Ishikawa (cell line): ENCODE measurements at regions not wholly inside any gene's neighbourhood (a gene's known extent, or its start where the extent isn't known, plus 50 kb on each side); places are given as distances from the start of the nearest gene placed in this dataset.

Experiments
- CEBPB ChIP-seq: IDR thresholded peaks from 2 replicates; pipeline ENCODE4 v1.6.1; 2012
- CREB1 ChIP-seq: IDR thresholded peaks from 2 replicates; pipeline ENCODE4 v1.6.1; 2012; ENCODE audit warnings: low read depth
- EGR1 ChIP-seq: IDR thresholded peaks from 2 replicates; pipeline ENCODE4 v1.6.1; 2012
- EP300 ChIP-seq: IDR thresholded peaks from 2 replicates; pipeline ENCODE4 v1.6.1; 2012; ENCODE audit warnings: borderline replicate concordance
- FOXM1 ChIP-seq: IDR thresholded peaks from 2 replicates; pipeline ENCODE4 v1.6.1; 2012; ENCODE audit warnings: low read depth, borderline replicate concordance
- NFIC ChIP-seq: IDR thresholded peaks from 2 replicates; pipeline ENCODE4 v1.6.1; 2012
- RAD21 ChIP-seq: IDR thresholded peaks from 2 replicates; pipeline ENCODE4 v1.6.1; 2012; ENCODE audit warnings: low read depth
- TAF1 ChIP-seq: IDR thresholded peaks from 2 replicates; pipeline ENCODE4 v1.6.1; 2012; ENCODE audit warnings: low read depth, mild to moderate bottlenecking
- TCF12 ChIP-seq: IDR thresholded peaks from 2 replicates; pipeline ENCODE4 v1.6.1; 2012; ENCODE audit warnings: low read depth
- TEAD4 ChIP-seq: IDR thresholded peaks from 2 replicates; pipeline ENCODE4 v1.6.1; 2012
- USF1 ChIP-seq: IDR thresholded peaks from 2 replicates; pipeline ENCODE4 v1.6.1; 2012
- YY1 ChIP-seq: IDR thresholded peaks from 2 replicates; pipeline ENCODE4 v1.6.1; 2012; ENCODE audit warnings: low read depth
- ZBTB7A ChIP-seq: IDR thresholded peaks from 2 replicates; pipeline ENCODE4 v1.6.1; 2012; ENCODE audit warnings: low read depth
- TF ChIP-seq, protein P1 (sequence below): IDR thresholded peaks from 2 replicates; pipeline ENCODE4 v1.6.1; 2012
- TF ChIP-seq, protein P2 (sequence below): IDR thresholded peaks from 2 replicates; pipeline ENCODE4 v1.6.1; 2012; ENCODE audit warnings: low read depth, mild to moderate bottlenecking

DNA sequence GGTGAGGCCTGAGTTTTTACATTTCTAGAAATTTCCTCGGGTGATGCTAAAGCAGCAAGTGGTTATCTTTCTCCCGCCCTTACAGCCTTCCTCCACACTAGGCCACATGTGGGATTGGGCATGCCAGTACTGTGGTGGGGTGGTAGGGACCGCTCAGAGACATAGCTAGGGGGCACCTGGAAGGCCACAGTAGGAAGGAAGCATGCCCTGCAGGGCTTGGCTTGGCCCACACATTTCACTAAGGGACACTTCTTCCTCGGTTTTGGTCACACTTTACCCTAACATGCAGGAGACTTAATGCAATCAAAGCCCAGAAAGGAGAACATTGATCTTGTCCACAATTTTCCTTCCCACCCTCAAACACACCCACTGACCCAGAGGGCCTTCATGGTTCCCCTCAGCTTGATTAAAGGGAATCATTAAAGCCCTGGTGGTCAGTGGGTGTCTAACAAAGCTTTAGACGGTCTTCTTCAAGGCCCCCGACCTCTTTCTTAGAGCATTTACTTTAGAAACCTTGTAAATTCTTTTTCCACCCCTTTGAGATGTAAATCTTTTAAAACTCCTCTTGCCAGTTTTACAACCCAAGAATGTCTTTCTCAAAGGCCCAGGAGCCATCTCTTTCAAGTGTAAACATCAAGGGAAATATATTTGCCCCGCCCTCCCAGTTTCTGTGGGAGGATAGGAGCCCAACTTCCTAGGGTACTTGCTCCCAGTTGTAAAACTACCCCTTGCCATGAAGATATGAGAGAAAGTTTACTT is 246.4 kb upstream of the PTBP2 start:
- TF ChIP-seq EP300 (no peak), YY1 (no peak), CREB1 (no peak), FOXM1 (no peak), USF1 (no peak), ZBTB7A (no peak), RAD21 (no peak), EGR1 (no peak), NFIC (no peak), TEAD4 (no peak)
- TF ChIP-seq, protein P1, sequence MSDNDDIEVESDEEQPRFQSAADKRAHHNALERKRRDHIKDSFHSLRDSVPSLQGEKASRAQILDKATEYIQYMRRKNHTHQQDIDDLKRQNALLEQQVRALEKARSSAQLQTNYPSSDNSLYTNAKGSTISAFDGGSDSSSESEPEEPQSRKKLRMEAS = no peak
- TF ChIP-seq, protein P2, sequence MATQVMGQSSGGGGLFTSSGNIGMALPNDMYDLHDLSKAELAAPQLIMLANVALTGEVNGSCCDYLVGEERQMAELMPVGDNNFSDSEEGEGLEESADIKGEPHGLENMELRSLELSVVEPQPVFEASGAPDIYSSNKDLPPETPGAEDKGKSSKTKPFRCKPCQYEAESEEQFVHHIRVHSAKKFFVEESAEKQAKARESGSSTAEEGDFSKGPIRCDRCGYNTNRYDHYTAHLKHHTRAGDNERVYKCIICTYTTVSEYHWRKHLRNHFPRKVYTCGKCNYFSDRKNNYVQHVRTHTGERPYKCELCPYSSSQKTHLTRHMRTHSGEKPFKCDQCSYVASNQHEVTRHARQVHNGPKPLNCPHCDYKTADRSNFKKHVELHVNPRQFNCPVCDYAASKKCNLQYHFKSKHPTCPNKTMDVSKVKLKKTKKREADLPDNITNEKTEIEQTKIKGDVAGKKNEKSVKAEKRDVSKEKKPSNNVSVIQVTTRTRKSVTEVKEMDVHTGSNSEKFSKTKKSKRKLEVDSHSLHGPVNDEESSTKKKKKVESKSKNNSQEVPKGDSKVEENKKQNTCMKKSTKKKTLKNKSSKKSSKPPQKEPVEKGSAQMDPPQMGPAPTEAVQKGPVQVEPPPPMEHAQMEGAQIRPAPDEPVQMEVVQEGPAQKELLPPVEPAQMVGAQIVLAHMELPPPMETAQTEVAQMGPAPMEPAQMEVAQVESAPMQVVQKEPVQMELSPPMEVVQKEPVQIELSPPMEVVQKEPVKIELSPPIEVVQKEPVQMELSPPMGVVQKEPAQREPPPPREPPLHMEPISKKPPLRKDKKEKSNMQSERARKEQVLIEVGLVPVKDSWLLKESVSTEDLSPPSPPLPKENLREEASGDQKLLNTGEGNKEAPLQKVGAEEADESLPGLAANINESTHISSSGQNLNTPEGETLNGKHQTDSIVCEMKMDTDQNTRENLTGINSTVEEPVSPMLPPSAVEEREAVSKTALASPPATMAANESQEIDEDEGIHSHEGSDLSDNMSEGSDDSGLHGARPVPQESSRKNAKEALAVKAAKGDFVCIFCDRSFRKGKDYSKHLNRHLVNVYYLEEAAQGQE = no peak

DNA sequence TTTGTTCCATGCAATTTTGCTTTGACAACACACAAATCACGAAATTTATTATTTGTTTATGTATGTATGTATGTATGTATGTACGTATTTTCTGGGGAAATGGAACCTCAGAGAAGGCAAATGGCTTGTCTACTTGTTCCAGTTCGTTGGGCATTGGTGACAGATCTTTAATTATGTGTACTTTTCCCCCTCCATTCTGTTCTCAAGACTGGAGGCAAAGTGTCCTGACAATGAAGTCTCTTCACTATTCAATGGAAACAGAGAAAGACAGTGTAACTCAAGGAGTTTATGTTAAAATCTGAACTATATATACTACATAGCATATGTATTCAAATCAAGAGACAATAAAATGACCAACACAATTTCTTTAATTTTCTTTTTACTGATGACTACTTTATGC is 245.7 kb upstream of the PTBP2 start:
- TF ChIP-seq, protein P1 = no peak
- TF ChIP-seq TEAD4 = no peak
- no peak for TF ChIP-seq YY1
- TF ChIP-seq, protein P2 = no peak
- no peak for TF ChIP-seq ZBTB7A
- no peak for TF ChIP-seq TCF12
- TF ChIP-seq RAD21 = no peak
- TF ChIP-seq FOXM1 = no peak
- TF ChIP-seq USF1 = no peak
- TF ChIP-seq NFIC = no peak
- no peak for TF ChIP-seq TAF1
- TF ChIP-seq CREB1 = no peak
- TF ChIP-seq CEBPB = no peak
- TF ChIP-seq EGR1 = no peak
- TF ChIP-seq EP300 = no peak

DNA sequence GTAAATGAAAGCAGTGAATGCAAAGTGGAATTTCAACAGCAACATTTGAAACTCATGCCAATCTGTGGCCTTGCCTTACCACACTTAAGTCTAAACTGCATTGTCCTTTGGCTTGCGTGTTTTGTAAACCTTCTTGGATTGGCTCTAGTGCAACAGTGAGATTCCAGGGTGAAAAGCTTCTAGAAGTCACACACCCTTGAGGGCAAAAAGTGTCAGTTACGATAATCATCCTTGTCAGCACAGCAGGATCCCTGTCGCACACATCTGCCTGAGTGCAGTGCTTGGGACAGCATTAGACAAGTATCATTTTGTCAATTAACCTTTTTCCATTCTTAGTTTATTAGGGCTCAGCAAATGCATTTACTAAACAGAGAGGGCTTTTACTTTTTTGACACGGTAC is 243.4 kb upstream of the PTBP2 start:
- TF ChIP-seq FOXM1 = no peak
- TF ChIP-seq, protein P2 = no peak
- no peak for TF ChIP-seq ZBTB7A
- TF ChIP-seq, protein P1 = no peak
- no peak for TF ChIP-seq TCF12
- TF ChIP-seq RAD21 = no peak
- no peak for TF ChIP-seq CREB1
- no peak for TF ChIP-seq EGR1
- no peak for TF ChIP-seq TAF1
- no peak for TF ChIP-seq CEBPB
- TF ChIP-seq TEAD4 = no peak
- TF ChIP-seq EP300 = no peak
- no peak for TF ChIP-seq NFIC
- TF ChIP-seq YY1 = no peak
- no peak for TF ChIP-seq USF1

GRCh38 chr1:96481409-96481808 is 240.2 kb upstream of the PTBP2 start:
- no peak for TF ChIP-seq NFIC
- TF ChIP-seq, protein P1 = no peak
- no peak for TF ChIP-seq CREB1
- TF ChIP-seq RAD21 = no peak
- no peak for TF ChIP-seq EGR1
- no peak for TF ChIP-seq TCF12
- no peak for TF ChIP-seq FOXM1
- no peak for TF ChIP-seq TAF1
